GM12891 (cell line): ENCODE measurements at regions not wholly inside any gene's neighbourhood (a gene's known extent, or its start where the extent isn't known, plus 50 kb on each side); places are given as distances from the start of the nearest gene placed in this dataset.

ENCODE experiments used
- DNase-seq: peaks from one replicate; pipeline ENCODE4 v3.0.0; 2011; ENCODE audit warnings: low spot score; ENCODE audit not compliant: insufficient read length
- FAIRE-seq: peaks from 2 replicates; lab custom pipeline; 2011; peaks lifted over from hg19 to GRCh38; lab: Jason Lieb, UNC
- PAX5 ChIP-seq: IDR thresholded peaks from 2 replicates; pipeline ENCODE4 v1.6.1; 2011; ENCODE audit warnings: low read length, moderate library complexity, mild to moderate bottlenecking; ENCODE audit not compliant: insufficient read depth, severe bottlenecking
- POLR2A ChIP-seq: IDR thresholded peaks from 2 replicates; pipeline ENCODE4 v1.6.1; 2011; ENCODE audit warnings: low read depth, low read length, control low read depth
- POLR2AphosphoS5 ChIP-seq: IDR thresholded peaks from 2 replicates; pipeline ENCODE4 v1.6.1; 2011; ENCODE audit warnings: low read depth, low read length, control low read depth
- POU2F2 ChIP-seq: IDR thresholded peaks from 2 replicates; pipeline ENCODE4 v1.6.1; 2011; ENCODE audit warnings: low read depth, mild to moderate bottlenecking, control low read depth, low read length, moderate library complexity
- SPI1 ChIP-seq: IDR thresholded peaks from 2 replicates; pipeline ENCODE4 v1.6.1; 2011; ENCODE audit warnings: low read depth, low read length, control low read depth
- TAF1 ChIP-seq: IDR thresholded peaks from 2 replicates; pipeline ENCODE4 v1.6.1; 2011; ENCODE audit warnings: low read depth, low read length, control low read depth

DNA sequence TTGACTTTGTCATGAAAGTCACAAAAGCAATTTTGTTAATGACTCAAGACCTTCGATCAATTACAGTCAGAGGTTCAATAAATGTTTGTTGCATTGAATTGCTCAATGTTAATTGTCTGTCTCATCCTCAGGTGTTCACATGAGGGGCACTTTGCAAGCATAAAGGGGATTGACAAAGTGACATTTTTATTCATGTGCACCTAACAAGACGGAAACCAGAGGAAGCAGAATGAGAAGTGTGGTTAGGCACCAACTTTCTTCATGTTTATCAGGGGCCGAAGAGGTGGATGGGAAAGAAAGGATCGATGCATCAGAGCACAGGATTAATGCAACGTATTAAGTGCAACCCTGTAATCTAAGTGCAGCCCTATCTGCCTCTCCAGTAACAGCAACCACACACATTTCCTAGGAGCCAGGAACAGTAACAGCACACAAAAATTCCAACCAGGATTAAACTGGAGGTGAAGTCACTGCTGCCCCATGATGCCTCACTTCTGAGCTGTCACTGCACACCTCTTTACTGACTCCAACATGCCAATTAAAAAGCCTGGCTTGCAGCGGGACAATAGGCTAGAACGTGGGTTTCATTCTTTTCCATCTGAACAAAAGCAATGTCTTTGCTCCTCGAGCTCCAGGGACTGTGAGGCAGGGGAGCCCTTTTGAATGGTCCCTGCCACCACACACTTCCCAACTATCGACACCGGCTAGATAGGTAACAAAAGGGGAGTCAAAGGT lies 262.7 kb downstream of the CD83 start:
- no peak for FAIRE-seq
- no peak for DNase-seq
- TF ChIP-seq TAF1 (no peak), SPI1 (no peak), POU2F2 (no peak), POLR2AphosphoS5 (no peak), POLR2A (no peak), PAX5 (no peak)

GRCh38 chr6:14380901-14381828 lies 263.6 kb downstream of the CD83 start:
- DNase-seq (no peak), FAIRE-seq (no peak)
- no peak for TF ChIP-seq POLR2AphosphoS5
- no peak for TF ChIP-seq POLR2A
- no peak for TF ChIP-seq PAX5
- no peak for TF ChIP-seq SPI1
- no peak for TF ChIP-seq TAF1
- no peak for TF ChIP-seq POU2F2

- TF ChIP-seq PAX5 (no peak), POU2F2 (no peak), POLR2AphosphoS5 (no peak), POLR2A (no peak), TAF1 (no peak), SPI1 (no peak)
- FAIRE-seq (peak; percentile 40), DNase-seq (no peak)
Measured at GRCh38 chr6:14381829-14382677, 264.5 kb downstream of the CD83 start.

GRCh38 chr6:14382678-14383236 lies 265.2 kb downstream of the CD83 start:
- no peak for DNase-seq
- FAIRE-seq = peak; percentile 23
- no peak for TF ChIP-seq PAX5
- TF ChIP-seq POLR2A = no peak
- no peak for TF ChIP-seq SPI1
- no peak for TF ChIP-seq TAF1
- no peak for TF ChIP-seq POU2F2
- no peak for TF ChIP-seq POLR2AphosphoS5

DNA sequence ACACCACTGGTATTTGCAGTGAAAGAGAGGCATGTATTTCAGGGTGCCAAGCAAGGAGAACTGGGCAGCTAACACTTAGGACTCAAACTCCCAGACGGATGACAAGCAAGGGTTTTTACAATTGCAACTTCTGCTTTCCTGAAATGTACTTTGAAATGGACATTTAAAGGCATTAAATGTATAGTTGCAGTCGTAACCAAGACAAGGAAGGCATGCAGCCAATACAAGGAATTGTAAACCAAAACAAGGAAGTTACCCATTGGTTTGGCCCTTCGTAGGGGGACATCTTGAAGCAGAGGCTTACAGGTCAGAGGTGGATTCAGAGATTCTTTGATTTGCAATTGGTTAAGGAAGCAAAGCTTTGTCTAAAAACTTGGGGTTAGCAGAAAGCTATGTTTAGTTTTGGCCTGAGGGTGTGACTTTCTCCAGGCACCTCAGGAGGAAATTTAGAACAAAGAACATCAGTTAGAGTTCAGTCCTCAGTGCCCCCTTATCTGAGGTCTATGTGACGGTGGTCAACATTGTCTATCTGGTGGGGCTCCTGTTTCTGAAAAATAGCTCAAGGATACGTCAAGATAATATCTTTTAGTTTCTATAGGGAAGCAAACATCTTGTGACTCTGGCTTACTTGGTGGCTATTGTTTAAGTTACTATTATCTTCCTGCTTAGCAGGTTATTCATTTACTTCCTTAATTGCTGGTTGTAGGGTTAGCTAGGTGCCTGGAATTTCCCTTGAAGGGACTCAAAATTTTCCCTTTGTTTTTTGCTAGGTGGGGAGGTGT lies 266.0 kb downstream of the CD83 start:
- DNase-seq = no peak
- FAIRE-seq = peak; percentile 47
- TF ChIP-seq POLR2A = no peak
- no peak for TF ChIP-seq PAX5
- no peak for TF ChIP-seq POU2F2
- no peak for TF ChIP-seq POLR2AphosphoS5
- TF ChIP-seq SPI1 = no peak
- no peak for TF ChIP-seq TAF1

DNA sequence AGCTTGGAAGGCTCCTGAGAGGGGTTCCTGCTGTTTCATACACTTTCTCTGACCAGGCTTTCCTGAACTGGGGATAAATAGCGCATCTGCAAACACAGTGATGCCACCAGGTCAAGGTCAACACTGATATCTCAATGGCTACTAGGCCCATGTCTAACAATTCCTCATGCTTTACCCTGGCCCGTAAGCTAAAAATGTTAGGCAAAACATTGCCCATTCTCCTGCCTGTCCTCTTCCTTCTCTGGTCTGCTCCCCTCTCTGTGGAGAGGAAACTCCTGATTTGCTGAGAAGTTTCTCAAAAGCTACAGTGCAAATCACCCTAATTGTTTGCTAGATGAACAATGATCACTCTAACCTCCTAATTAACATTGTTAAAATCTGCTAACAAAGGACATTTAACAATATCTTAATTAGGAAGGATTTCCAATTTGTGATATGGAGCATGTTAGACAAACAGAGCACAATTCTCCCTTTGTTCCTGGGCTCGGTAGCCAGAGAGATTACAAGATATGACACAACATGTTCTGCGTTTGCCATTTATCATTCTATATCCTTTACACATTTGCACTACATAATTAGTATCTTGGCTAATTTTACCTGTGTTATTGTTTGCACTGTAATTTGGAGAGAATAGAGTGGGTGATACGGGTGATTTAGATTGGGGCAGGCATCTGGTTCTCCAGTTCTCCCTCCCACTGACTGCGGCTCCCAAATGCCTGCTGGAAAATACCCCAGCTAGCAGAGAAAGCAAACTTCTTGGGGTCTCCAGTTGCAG lies 266.8 kb downstream of the CD83 start:
- DNase-seq (no peak), FAIRE-seq (no peak)
- no peak for TF ChIP-seq TAF1
- no peak for TF ChIP-seq POLR2A
- TF ChIP-seq POU2F2 = no peak
- no peak for TF ChIP-seq POLR2AphosphoS5
- no peak for TF ChIP-seq SPI1
- TF ChIP-seq PAX5 = no peak

GRCh38 chr6:14386263-14386662 lies 268.7 kb downstream of the CD83 start:
- DNase-seq (no peak), FAIRE-seq (no peak)
- TF ChIP-seq PAX5 (no peak), TAF1 (no peak), POLR2AphosphoS5 (no peak), SPI1 (no peak), POU2F2 (no peak), POLR2A (no peak)

- TF ChIP-seq POU2F2 (no peak), PAX5 (no peak), SPI1 (no peak; the same call in 1 of the 2 replicates), TAF1 (no peak), POLR2A (no peak), POLR2AphosphoS5 (no peak)
- no peak for FAIRE-seq
- no peak for DNase-seq
Measured at GRCh38 chr6:14386668-14387067, 269.1 kb downstream of the CD83 start.
